Keratinocyte (primary cell): ENCODE measurements at regions not wholly inside any gene's neighbourhood (a gene's known extent, or its start where the extent isn't known, plus 50 kb on each side); places are given as distances from the start of the nearest gene placed in this dataset.

ENCODE experiments used
- DNase-seq: peaks from one replicate; pipeline ENCODE4 v3.0.0-alpha.2; 2011; ENCODE audit warnings: low read depth, missing footprints, low spot score
- FAIRE-seq: peaks from 2 replicates; lab custom pipeline; 2011; peaks lifted over from hg19 to GRCh38; lab: Jason Lieb, UNC
- H2AFZ ChIP-seq: 2 replicates; pipeline ENCODE4 v1.6.0; 2012; ENCODE audit warnings: low read length, control low read depth, inconsistent platforms; ENCODE audit not compliant: control insufficient read depth
- H3K27ac ChIP-seq: 2 replicates; pipeline ENCODE4 v1.5.1; 2011; ENCODE audit warnings: low read length; ENCODE audit not compliant: control insufficient read depth, insufficient read depth
- H3K27me3 ChIP-seq: 3 replicates; pipeline ENCODE4 v1.6.0; 2011; ENCODE audit warnings: low read length; ENCODE audit not compliant: control insufficient read depth, insufficient read depth; ENCODE audit errors: extremely low read depth
- H3K36me3 ChIP-seq, 2 experiments: 2 replicates in 1 of 2; 3 replicates in 1 of 2; pipeline ENCODE4 v1.5.1; 2011; ENCODE audit warnings: low read length in 2 of 2, mild to moderate bottlenecking in 1 of 2; ENCODE audit not compliant: control insufficient read depth in 2 of 2, insufficient read depth in 2 of 2; ENCODE audit errors: extremely low read depth in 1 of 2
- H3K4me1 ChIP-seq: 3 replicates; pipeline ENCODE4 v1.5.1; 2011; ENCODE audit warnings: low read length; ENCODE audit not compliant: control insufficient read depth, insufficient read depth; ENCODE audit errors: extremely low read depth
- H3K4me2 ChIP-seq: 3 replicates; pipeline ENCODE4 v1.6.0; 2011; ENCODE audit warnings: low read depth, low read length; ENCODE audit not compliant: control insufficient read depth, insufficient read depth; ENCODE audit errors: extremely low read depth
- H3K4me3 ChIP-seq, 3 experiments: fragments of 200-600 bp in 1 of 3; sonication (generic) in 1 of 3; 2 replicates in 2 of 3; 3 replicates in 1 of 3; pipeline ENCODE4 v1.5.1; 2011 to 2016; ENCODE audit warnings: low read length in 3 of 3, mild to moderate bottlenecking in 3 of 3, control low read depth in 2 of 3, inconsistent platforms in 1 of 3, low read depth in 1 of 3, mixed read lengths in 1 of 3, mixed run types in 1 of 3, moderate library complexity in 1 of 3; ENCODE audit not compliant: control insufficient read depth in 2 of 3, insufficient read depth in 2 of 3; ENCODE audit errors: extremely low read depth in 1 of 3
- H3K79me2 ChIP-seq: 2 replicates; pipeline ENCODE4 v1.6.0; 2012; ENCODE audit warnings: low read length; ENCODE audit not compliant: control insufficient read depth, insufficient read depth
- H3K9ac ChIP-seq: 3 replicates; pipeline ENCODE4 v1.6.0; 2011; ENCODE audit warnings: low read length; ENCODE audit not compliant: control insufficient read depth, insufficient read depth; ENCODE audit errors: extremely low read depth
- H3K9me1 ChIP-seq: 3 replicates; pipeline ENCODE4 v1.6.0; 2011; ENCODE audit warnings: low read length; ENCODE audit not compliant: control insufficient read depth, insufficient read depth; ENCODE audit errors: extremely low read depth
- H3K9me3 ChIP-seq: 2 replicates; pipeline ENCODE4 v1.5.1; 2012; ENCODE audit warnings: low read depth, low read length; ENCODE audit not compliant: control insufficient read depth
- H4K20me1 ChIP-seq: 3 replicates; pipeline ENCODE4 v1.6.0; 2011; ENCODE audit warnings: low read length; ENCODE audit not compliant: control insufficient read depth, insufficient read depth; ENCODE audit errors: extremely low read depth
- CTCF ChIP-seq, 3 experiments: IDR thresholded peaks in 1 of 3; conservative IDR thresholded peaks in 1 of 3; optimal IDR thresholded peaks in 1 of 3; 2 replicates in 2 of 3; 3 replicates in 1 of 3; pipeline versions ENCODE3 to v1.5.1; 2011; ENCODE audit warnings: low read length in 3 of 3, mild to moderate bottlenecking in 3 of 3, moderate library complexity in 2 of 3, control low read depth in 1 of 3, inconsistent platforms in 1 of 3; ENCODE audit not compliant: insufficient read depth in 2 of 3; ENCODE audit errors: extremely low read depth in 1 of 3
- EZH2 ChIP-seq: IDR thresholded peaks from one replicate; pipeline ENCODE4 v1.6.1; 2012; ENCODE audit warnings: inconsistent platforms, mild to moderate bottlenecking, low read length, moderate library complexity
- dilution Hi-C: fragments of 300-500 bp; cut with MboI; formaldehyde crosslinking; loops from one replicate; pipeline ENCODE4 v1.7.0; 2020; ENCODE audit warnings: low sequenced_read_pairs; ENCODE audit not compliant: extremely low pct_ligation_motif_present

- Histone ChIP-seq H3K79me2 (no peaks in the 10 kb centered on the region), H3K27ac (no peak overlapping the region), H4K20me1 (no peaks in the 10 kb centered on the region), H3K9ac (no peak overlapping the region), H3K4me3 (no peak overlapping the region), H3K9me3 (no peaks in the 10 kb centered on the region), H3K9me1 (no peaks in the 10 kb centered on the region), H3K36me3 (no peaks in the 10 kb centered on the region), H3K27me3 (no peaks in the 10 kb centered on the region), H2AFZ (no peak overlapping the region), H3K4me2 (no peak overlapping the region), H3K4me1 (no peaks in the 10 kb centered on the region)
- DNase-seq, result no peak
- no peak for FAIRE-seq
- dilution Hi-C loops, result no loop called here
- no peak for TF ChIP-seq CTCF (optimal IDR thresholded peaks at IDR 0.05 in 1 of 3, IDR thresholded peaks at IDR 0.05 in 1 of 3, conservative IDR thresholded peaks at IDR 0.05 in 1 of 3; ENCODE audit: extremely low read depth in 1 of 3, insufficient read depth in 2 of 3, low read length in 3 of 3)
- no peak for TF ChIP-seq EZH2
Observed at GRCh38 chr11:19559746-19560145, 152.9 kb upstream of the NAV2 start.

GRCh38 chr11:19558189-19558986 lies 154.2 kb upstream of the NAV2 start:
- TF ChIP-seq EZH2, result no peak
- no peak for TF ChIP-seq CTCF (optimal IDR thresholded peaks at IDR 0.05 in 1 of 3, IDR thresholded peaks at IDR 0.05 in 1 of 3, conservative IDR thresholded peaks at IDR 0.05 in 1 of 3; ENCODE audit: extremely low read depth in 1 of 3, insufficient read depth in 2 of 3, low read length in 3 of 3)
- no peaks in the 10 kb centered on the region for H3K4me1 ChIP-seq
- no peak overlapping the region for H3K4me2 ChIP-seq
- no peak overlapping the region for H3K27ac ChIP-seq
- H3K9me1 ChIP-seq, result no peaks in the 10 kb centered on the region
- no peaks in the 10 kb centered on the region for H3K27me3 ChIP-seq
- dilution Hi-C loops, result no loop called here
- no peak overlapping the region for H3K9ac ChIP-seq
- H3K36me3 ChIP-seq, result no peaks in the 10 kb centered on the region
- no peaks in the 10 kb centered on the region for H4K20me1 ChIP-seq
- no peak overlapping the region for H2AFZ ChIP-seq
- no peak overlapping the region for H3K4me3 ChIP-seq
- no peaks in the 10 kb centered on the region for H3K9me3 ChIP-seq
- H3K79me2 ChIP-seq, result no peaks in the 10 kb centered on the region
- DNase-seq (no peak), FAIRE-seq (no peak)
